ENCODE measurements at regions not wholly inside any gene's neighbourhood (a gene's known extent, or its start where the extent isn't known, plus 50 kb on each side); places are given as distances from the start of the nearest gene placed in this dataset.

- TF ChIP-seq, protein P1, sequence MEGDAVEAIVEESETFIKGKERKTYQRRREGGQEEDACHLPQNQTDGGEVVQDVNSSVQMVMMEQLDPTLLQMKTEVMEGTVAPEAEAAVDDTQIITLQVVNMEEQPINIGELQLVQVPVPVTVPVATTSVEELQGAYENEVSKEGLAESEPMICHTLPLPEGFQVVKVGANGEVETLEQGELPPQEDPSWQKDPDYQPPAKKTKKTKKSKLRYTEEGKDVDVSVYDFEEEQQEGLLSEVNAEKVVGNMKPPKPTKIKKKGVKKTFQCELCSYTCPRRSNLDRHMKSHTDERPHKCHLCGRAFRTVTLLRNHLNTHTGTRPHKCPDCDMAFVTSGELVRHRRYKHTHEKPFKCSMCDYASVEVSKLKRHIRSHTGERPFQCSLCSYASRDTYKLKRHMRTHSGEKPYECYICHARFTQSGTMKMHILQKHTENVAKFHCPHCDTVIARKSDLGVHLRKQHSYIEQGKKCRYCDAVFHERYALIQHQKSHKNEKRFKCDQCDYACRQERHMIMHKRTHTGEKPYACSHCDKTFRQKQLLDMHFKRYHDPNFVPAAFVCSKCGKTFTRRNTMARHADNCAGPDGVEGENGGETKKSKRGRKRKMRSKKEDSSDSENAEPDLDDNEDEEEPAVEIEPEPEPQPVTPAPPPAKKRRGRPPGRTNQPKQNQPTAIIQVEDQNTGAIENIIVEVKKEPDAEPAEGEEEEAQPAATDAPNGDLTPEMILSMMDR (IDR thresholded peaks at IDR 0.05) = no peak
- H3K9me3 Mint-ChIP-seq (ENCODE audit: low read depth) = peaks cover 17% of the 10 kb centered on the region
These were observed 113.3 kb upstream of the RAI14 start for GRCh38 chr5:34542818-34543217.

DNA sequence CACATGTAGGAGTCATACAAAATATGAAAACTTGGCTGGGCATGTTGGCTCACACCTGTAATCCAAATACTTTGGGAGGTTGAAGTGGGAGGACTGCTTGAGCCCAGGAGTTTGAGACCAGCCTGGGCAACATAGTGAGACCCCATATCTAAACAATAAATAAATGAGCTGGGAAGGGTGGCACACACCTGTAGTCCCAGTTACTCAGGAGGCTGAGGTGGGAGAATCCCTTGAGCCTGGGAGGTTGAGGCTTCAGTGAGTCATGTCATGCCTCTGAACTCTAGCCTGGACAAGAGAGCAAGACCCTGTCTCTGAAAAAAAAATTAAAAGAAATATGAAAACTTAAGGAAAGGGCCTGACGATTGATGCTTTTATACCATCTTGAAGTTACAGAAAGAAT, 112.4 kb upstream of the RAI14 start:
- H3K27me3 Mint-ChIP-seq (ENCODE audit: low read depth) = no peaks in the 10 kb centered on the region
- DNase-seq (ENCODE audit: low spot score) = no peak
- TF ChIP-seq, protein P1 (IDR thresholded peaks at IDR 0.05) = no peak
- peaks cover 17% of the 10 kb centered on the region for H3K9me3 Mint-ChIP-seq (ENCODE audit: low read depth)
- H3K36me3 Mint-ChIP-seq (ENCODE audit: low read depth) = peaks cover 7% of the 10 kb centered on the region
- H3K4me1 Mint-ChIP-seq (ENCODE audit: low read depth) = peaks cover 10% of the 10 kb centered on the region
- no peak overlapping the region for H3K4me3 Mint-ChIP-seq (ENCODE audit: unreplicated experiment)
- no peak overlapping the region for H3K27ac Mint-ChIP-seq (ENCODE audit: unreplicated experiment)

More at GRCh38 chr5:34542818-34543217, 113.3 kb upstream of the RAI14 start:
- DNase-seq (ENCODE audit: low spot score) = no peak
- Mint-ChIP-seq H3K27me3 (ENCODE audit: low read depth) (no peaks in the 10 kb centered on the region), H3K27ac (ENCODE audit: unreplicated experiment) (no peak overlapping the region), H3K4me1 (ENCODE audit: low read depth) (peaks cover 17% of the 10 kb centered on the region), H3K36me3 (ENCODE audit: low read depth) (peaks cover 7% of the 10 kb centered on the region), H3K4me3 (ENCODE audit: unreplicated experiment) (no peak overlapping the region)

GRCh38 chr5:34544403-34544802, 111.7 kb upstream of the RAI14 start:
- no peak for DNase-seq (ENCODE audit: low spot score)
- Mint-ChIP-seq H3K27ac (ENCODE audit: unreplicated experiment) (no peak overlapping the region), H3K4me3 (ENCODE audit: unreplicated experiment) (no peak overlapping the region), H3K27me3 (ENCODE audit: low read depth) (no peaks in the 10 kb centered on the region), H3K4me1 (ENCODE audit: low read depth) (peaks cover 5% of the 10 kb centered on the region), H3K9me3 (ENCODE audit: low read depth) (peaks cover 17% of the 10 kb centered on the region), H3K36me3 (ENCODE audit: low read depth) (peaks cover 7% of the 10 kb centered on the region)
- TF ChIP-seq, protein P1 (IDR thresholded peaks at IDR 0.05) = no peak

- no peak for DNase-seq (ENCODE audit: low spot score)
- H3K36me3 Mint-ChIP-seq (ENCODE audit: low read depth) = peaks cover 7% of the 10 kb centered on the region
- TF ChIP-seq, protein P1 (IDR thresholded peaks at IDR 0.05) = no peak
- peaks cover 17% of the 10 kb centered on the region for H3K9me3 Mint-ChIP-seq (ENCODE audit: low read depth)
- no peak overlapping the region for H3K4me3 Mint-ChIP-seq (ENCODE audit: unreplicated experiment)
- no peaks in the 10 kb centered on the region for H3K27me3 Mint-ChIP-seq (ENCODE audit: low read depth)
- H3K27ac Mint-ChIP-seq (ENCODE audit: unreplicated experiment) = no peak overlapping the region
- H3K4me1 Mint-ChIP-seq (ENCODE audit: low read depth) = peaks cover 3% of the 10 kb centered on the region
These were observed 111.0 kb upstream of the RAI14 start for GRCh38 chr5:34545164-34545563.

- H3K27ac Mint-ChIP-seq (ENCODE audit: unreplicated experiment) = no peak overlapping the region
- H3K36me3 Mint-ChIP-seq (ENCODE audit: low read depth) = peaks cover 7% of the 10 kb centered on the region
- peaks cover 3% of the 10 kb centered on the region for H3K4me1 Mint-ChIP-seq (ENCODE audit: low read depth)
- H3K27me3 Mint-ChIP-seq (ENCODE audit: low read depth) = no peaks in the 10 kb centered on the region
- DNase-seq (ENCODE audit: low spot score) = no peak
- no peak overlapping the region for H3K4me3 Mint-ChIP-seq (ENCODE audit: unreplicated experiment)
- TF ChIP-seq, protein P1 (IDR thresholded peaks at IDR 0.05) = no peak
- peaks cover 17% of the 10 kb centered on the region for H3K9me3 Mint-ChIP-seq (ENCODE audit: low read depth)
These were observed 110.5 kb upstream of the RAI14 start for GRCh38 chr5:34545626-34546025.
